ENCODE measurements at regions not wholly inside any gene's neighbourhood (a gene's known extent, or its start where the extent isn't known, plus 50 kb on each side); places are given as distances from the start of the nearest gene placed in this dataset.

- Histone ChIP-seq H3K9ac (no peak overlapping the region), H3K27me3 (no peaks in the 10 kb centered on the region), H3K9me3 (peaks cover 39% of the 10 kb centered on the region), H3K4me3 (no peak overlapping the region), H3K4me1 (peaks cover 11% of the 10 kb centered on the region), H3K36me3 (no peaks in the 10 kb centered on the region), H4K20me1 (no peaks in the 10 kb centered on the region), H3K4me2 (no peak overlapping the region), H3K27ac (no peak overlapping the region)
- TF ChIP-seq Cebpa-rat (IDR thresholded peaks at IDR 0.05): no peak
Observed at GRCh38 chr5:68494771-68495170, 279.2 kb downstream of the PIK3R1 start.

- Histone ChIP-seq H3K27ac (no peak overlapping the region), H3K9ac (no peak overlapping the region), H3K4me1 (no peaks in the 10 kb centered on the region), H3K9me3 (peaks cover 40% of the 10 kb centered on the region), H4K20me1 (no peaks in the 10 kb centered on the region), H3K4me3 (no peak overlapping the region), H3K27me3 (no peaks in the 10 kb centered on the region), H3K36me3 (no peaks in the 10 kb centered on the region), H3K4me2 (no peak overlapping the region)
- no peak for TF ChIP-seq Cebpa-rat (IDR thresholded peaks at IDR 0.05)
Observed at GRCh38 chr5:68499987-68500386, 284.4 kb downstream of the PIK3R1 start.

DNA sequence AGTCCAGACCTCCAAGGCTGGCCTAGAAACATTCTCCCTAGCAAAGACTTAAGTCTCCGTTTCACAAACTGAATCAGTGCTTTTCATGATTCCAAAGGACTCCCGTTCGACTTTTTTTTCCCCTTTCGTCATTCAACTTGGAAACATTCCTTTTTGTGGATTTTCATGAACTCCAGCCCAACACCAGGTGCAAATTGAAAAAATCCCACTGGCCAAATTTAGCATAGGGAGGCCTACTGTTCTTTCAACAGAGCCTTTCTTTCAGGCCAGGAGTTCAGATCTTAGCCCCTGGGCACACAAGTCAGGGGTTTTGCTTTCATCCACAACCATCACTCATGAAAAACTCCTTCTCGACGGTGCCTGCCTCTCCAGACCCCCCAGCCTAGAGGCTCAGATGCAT is 285.3 kb downstream of the PIK3R1 start:
- no peaks in the 10 kb centered on the region for H3K4me1 ChIP-seq
- H3K4me3 ChIP-seq: no peak overlapping the region
- TF ChIP-seq Cebpa-rat (IDR thresholded peaks at IDR 0.05): no peak
- H3K36me3 ChIP-seq: no peaks in the 10 kb centered on the region
- no peak overlapping the region for H3K9ac ChIP-seq
- peaks cover 40% of the 10 kb centered on the region for H3K9me3 ChIP-seq
- H3K4me2 ChIP-seq: no peak overlapping the region
- no peak overlapping the region for H3K27ac ChIP-seq
- no peaks in the 10 kb centered on the region for H4K20me1 ChIP-seq
- no peaks in the 10 kb centered on the region for H3K27me3 ChIP-seq

GRCh38 chr5:68502531-68502930 is 287.0 kb downstream of the PIK3R1 start:
- Histone ChIP-seq H3K27me3 (no peaks in the 10 kb centered on the region), H3K27ac (no peak overlapping the region), H3K4me1 (no peaks in the 10 kb centered on the region), H3K36me3 (no peaks in the 10 kb centered on the region), H3K4me2 (no peak overlapping the region), H3K9ac (no peak overlapping the region), H3K9me3 (peaks cover 23% of the 10 kb centered on the region), H3K4me3 (no peak overlapping the region), H4K20me1 (no peaks in the 10 kb centered on the region)
- TF ChIP-seq Cebpa-rat (IDR thresholded peaks at IDR 0.05): no peak

DNA sequence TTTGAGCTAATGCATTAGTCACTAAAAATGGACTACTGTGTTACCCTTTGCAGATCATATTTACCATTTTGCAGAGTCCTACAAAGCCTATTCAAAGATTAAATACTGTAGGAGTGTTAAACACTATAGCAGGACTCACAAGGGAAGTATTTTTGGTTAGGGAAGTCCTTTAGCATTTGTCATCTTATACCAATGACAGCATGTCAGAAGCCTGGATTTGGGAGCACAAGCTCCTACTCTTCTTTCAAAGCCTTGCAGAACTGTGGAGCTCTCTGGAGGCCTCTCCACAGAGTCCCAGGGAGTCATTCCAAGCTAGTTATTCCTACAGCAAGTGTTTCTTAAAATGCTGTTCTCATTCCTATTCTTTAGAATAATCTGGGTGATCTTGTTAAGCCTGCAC is 288.8 kb downstream of the PIK3R1 start:
- Histone ChIP-seq H3K4me3 (no peak overlapping the region), H3K27ac (no peak overlapping the region)
- no peak for TF ChIP-seq Cebpa-rat (IDR thresholded peaks at IDR 0.05)

GRCh38 chr5:68505917-68506860 is 290.6 kb downstream of the PIK3R1 start:
- H3K9ac ChIP-seq: no peak overlapping the region
- H3K27me3 ChIP-seq: no peaks in the 10 kb centered on the region
- H3K4me1 ChIP-seq: no peaks in the 10 kb centered on the region
- no peak overlapping the region for H3K4me3 ChIP-seq
- H3K9me3 ChIP-seq: no peaks in the 10 kb centered on the region
- H3K36me3 ChIP-seq: no peaks in the 10 kb centered on the region
- H3K4me2 ChIP-seq: no peak overlapping the region
- H3K27ac ChIP-seq: no peak overlapping the region
- no peak for TF ChIP-seq Cebpa-rat (IDR thresholded peaks at IDR 0.05)
- no peaks in the 10 kb centered on the region for H4K20me1 ChIP-seq

More for the DNA sequence above, 288.8 kb downstream of the PIK3R1 start:
- H4K20me1 ChIP-seq: no peaks in the 10 kb centered on the region
- no peaks in the 10 kb centered on the region for H3K4me1 ChIP-seq
- H3K9ac ChIP-seq: no peak overlapping the region
- no peak overlapping the region for H3K4me2 ChIP-seq
- H3K36me3 ChIP-seq: no peaks in the 10 kb centered on the region
- H3K9me3 ChIP-seq: peaks cover 6% of the 10 kb centered on the region
- H3K27me3 ChIP-seq: no peaks in the 10 kb centered on the region

DNA sequence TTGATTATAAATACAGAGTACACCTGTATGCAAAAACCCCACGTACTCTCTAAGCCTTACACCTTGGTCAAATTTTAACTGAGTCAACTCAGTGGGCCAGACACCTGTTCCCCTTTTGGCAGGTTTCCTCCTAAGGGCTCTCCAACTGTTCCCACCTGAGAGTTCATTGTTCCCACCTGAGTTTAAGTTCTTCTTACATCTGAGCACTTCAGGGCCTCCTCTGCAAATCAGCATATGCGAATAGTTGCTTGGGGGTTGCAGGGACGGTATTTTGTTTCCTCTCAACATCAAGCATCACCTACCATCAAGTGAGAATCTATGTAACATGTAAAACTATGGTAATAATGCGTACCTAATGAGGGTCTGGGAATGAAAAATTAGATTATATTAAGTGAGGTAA is 300.0 kb downstream of the PIK3R1 start:
- H3K36me3 ChIP-seq: no peaks in the 10 kb centered on the region
- no peaks in the 10 kb centered on the region for H3K9me3 ChIP-seq
- H3K9ac ChIP-seq: no peak overlapping the region
- peaks cover 8% of the 10 kb centered on the region; the same call in 1 of the 2 replicates for H3K4me1 ChIP-seq
- TF ChIP-seq Cebpa-rat (IDR thresholded peaks at IDR 0.05): no peak
- H4K20me1 ChIP-seq: no peaks in the 10 kb centered on the region
- H3K27me3 ChIP-seq: no peaks in the 10 kb centered on the region
- no peak overlapping the region for H3K27ac ChIP-seq
- H3K4me2 ChIP-seq: no peak overlapping the region
- H3K4me3 ChIP-seq: no peak overlapping the region

GRCh38 chr5:68518286-68518685 is 302.7 kb downstream of the PIK3R1 start:
- no peak overlapping the region for H3K27ac ChIP-seq
- H3K4me3 ChIP-seq: no peak overlapping the region
- no peak for TF ChIP-seq Cebpa-rat (IDR thresholded peaks at IDR 0.05)
- no peaks in the 10 kb centered on the region for H3K27me3 ChIP-seq
- H3K9me3 ChIP-seq: no peaks in the 10 kb centered on the region
- H3K36me3 ChIP-seq: no peaks in the 10 kb centered on the region
- H4K20me1 ChIP-seq: no peaks in the 10 kb centered on the region
- H3K9ac ChIP-seq: no peak overlapping the region
- H3K4me2 ChIP-seq: no peak overlapping the region; the same call in 1 of the 2 replicates
- H3K4me1 ChIP-seq: peaks cover 8% of the 10 kb centered on the region; the same call in 1 of the 2 replicates

- Histone ChIP-seq H3K27ac (no peak overlapping the region), H3K27me3 (no peaks in the 10 kb centered on the region), H3K4me2 (peak overlapping the region; percentile 3), H3K4me3 (no peak overlapping the region), H4K20me1 (no peaks in the 10 kb centered on the region), H3K9ac (no peak overlapping the region), H3K36me3 (no peaks in the 10 kb centered on the region), H3K9me3 (no peaks in the 10 kb centered on the region), H3K4me1 (peaks cover 8% of the 10 kb centered on the region; the same call in 1 of the 2 replicates)
- TF ChIP-seq Cebpa-rat (IDR thresholded peaks at IDR 0.05): no peak
Observed at GRCh38 chr5:68519143-68519542, 303.6 kb downstream of the PIK3R1 start.

DNA sequence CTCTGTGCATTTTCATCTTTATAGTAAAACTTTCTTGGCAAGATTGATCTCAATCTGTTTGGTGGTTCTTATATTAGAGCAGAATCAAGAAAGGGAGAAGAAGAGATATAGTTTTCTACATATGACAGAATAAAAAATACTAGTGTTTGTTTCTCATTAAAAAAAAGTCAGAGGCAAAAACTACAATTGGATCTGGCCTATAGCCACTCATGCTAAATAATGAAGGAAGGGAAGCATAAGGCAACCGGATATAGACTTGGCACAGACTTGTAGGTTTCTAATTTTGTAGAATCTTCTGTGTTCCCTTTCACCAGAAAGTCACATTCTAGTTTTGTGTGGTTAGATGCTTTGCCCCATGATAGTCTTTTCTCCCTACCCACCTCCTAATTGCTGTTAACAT is 306.2 kb downstream of the PIK3R1 start:
- H3K4me3 ChIP-seq: no peak overlapping the region
- H3K9ac ChIP-seq: no peak overlapping the region
- no peaks in the 10 kb centered on the region for H3K27me3 ChIP-seq
- no peak overlapping the region for H3K4me2 ChIP-seq
- TF ChIP-seq Cebpa-rat (IDR thresholded peaks at IDR 0.05): no peak
- 0 out of 2 replicates have a peak, but pooled peaks cover under 1% of the 10 kb centered on the region for H3K9me3 ChIP-seq
- peaks cover 8% of the 10 kb centered on the region; the same call in 1 of the 2 replicates for H3K4me1 ChIP-seq
- H4K20me1 ChIP-seq: no peaks in the 10 kb centered on the region
- no peaks in the 10 kb centered on the region for H3K36me3 ChIP-seq
- H3K27ac ChIP-seq: no peak overlapping the region
